Fibroblast of lung (primary cell): ENCODE measurements at regions not wholly inside any gene's neighbourhood (a gene's known extent, or its start where the extent isn't known, plus 50 kb on each side); places are given as distances from the start of the nearest gene placed in this dataset.

Source experiments
- EZH2 ChIP-seq: IDR thresholded peaks from 2 replicates; pipeline ENCODE4 v1.5.1; 2012; ENCODE audit warnings: low read length, control low read depth, mild to moderate bottlenecking; ENCODE audit errors: missing control alignments
- TF ChIP-seq, protein P1 (sequence below), 2 donors: IDR thresholded peaks in 1 of 2; conservative IDR thresholded peaks in 1 of 2; 1 replicate in 1 of 2; 2 replicates in 1 of 2; pipeline ENCODE4 v1.5.1; 2011 to 2012; ENCODE audit warnings: low read length in 2 of 2, control low read depth in 1 of 2, inconsistent platforms in 1 of 2, low read depth in 1 of 2, mild to moderate bottlenecking in 1 of 2

- TF ChIP-seq, protein P1, sequence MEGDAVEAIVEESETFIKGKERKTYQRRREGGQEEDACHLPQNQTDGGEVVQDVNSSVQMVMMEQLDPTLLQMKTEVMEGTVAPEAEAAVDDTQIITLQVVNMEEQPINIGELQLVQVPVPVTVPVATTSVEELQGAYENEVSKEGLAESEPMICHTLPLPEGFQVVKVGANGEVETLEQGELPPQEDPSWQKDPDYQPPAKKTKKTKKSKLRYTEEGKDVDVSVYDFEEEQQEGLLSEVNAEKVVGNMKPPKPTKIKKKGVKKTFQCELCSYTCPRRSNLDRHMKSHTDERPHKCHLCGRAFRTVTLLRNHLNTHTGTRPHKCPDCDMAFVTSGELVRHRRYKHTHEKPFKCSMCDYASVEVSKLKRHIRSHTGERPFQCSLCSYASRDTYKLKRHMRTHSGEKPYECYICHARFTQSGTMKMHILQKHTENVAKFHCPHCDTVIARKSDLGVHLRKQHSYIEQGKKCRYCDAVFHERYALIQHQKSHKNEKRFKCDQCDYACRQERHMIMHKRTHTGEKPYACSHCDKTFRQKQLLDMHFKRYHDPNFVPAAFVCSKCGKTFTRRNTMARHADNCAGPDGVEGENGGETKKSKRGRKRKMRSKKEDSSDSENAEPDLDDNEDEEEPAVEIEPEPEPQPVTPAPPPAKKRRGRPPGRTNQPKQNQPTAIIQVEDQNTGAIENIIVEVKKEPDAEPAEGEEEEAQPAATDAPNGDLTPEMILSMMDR (conservative IDR thresholded peaks at IDR 0.05 in 1 of 2, IDR thresholded peaks at IDR 0.05 in 1 of 2; ENCODE audit: low read depth in 1 of 2, low read length in 2 of 2): no peak
- no peak for TF ChIP-seq EZH2
These were observed 443.4 kb downstream of the TECRL start for GRCh38 chr4:63965875-63966274.
